ENCODE measurements at regions not wholly inside any gene's neighbourhood (a gene's known extent, or its start where the extent isn't known, plus 50 kb on each side); places are given as distances from the start of the nearest gene placed in this dataset.
A peak's percentile ranks its signal among the peaks of the same experiment; 100 is the strongest.
"Not testable (repeated sequence)": the region's sequence is repeated elsewhere in the genome, so short reads cannot be mapped to it uniquely, and the experiment has no call there.

DNA sequence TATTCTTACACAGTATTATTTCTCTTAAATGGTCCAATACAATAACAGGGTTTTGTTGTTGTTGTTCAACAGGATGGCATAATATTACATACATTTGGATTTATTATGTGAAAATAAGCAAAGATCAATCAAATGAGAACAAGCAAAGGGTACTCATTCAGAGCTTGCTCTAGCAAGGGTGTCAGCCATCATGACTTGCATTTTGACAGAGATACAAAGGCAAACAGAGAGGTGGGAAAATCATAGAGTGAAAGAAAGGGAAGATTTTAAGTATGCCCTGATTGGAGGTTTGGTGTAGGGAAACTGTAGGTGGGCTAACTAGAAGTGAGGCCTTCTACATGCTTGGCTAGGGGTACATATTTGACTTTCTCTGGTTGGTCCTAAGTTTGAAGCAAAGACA is 109.1 kb upstream of the BCHE start:
- Histone ChIP-seq H2AFZ (ENCODE audit: low read length) (peak overlapping the region; percentile 68), H3K4me2 (ENCODE audit: insufficient read depth, low read length, poor library complexity, severe bottlenecking) (no peak overlapping the region), H3K18ac (ENCODE audit: low read length) (no peak overlapping the region), H3K9ac (ENCODE audit: low read depth, low read length, poor library complexity) (no peak overlapping the region), H2BK120ac (ENCODE audit: low read depth, low read length) (no peak overlapping the region), H3K27ac (replicated peaks; ENCODE audit: low read length) (no peak overlapping the region), H3K4ac (ENCODE audit: low read length) (no peak overlapping the region), H3K79me1 (ENCODE audit: low read depth, low read length) (no peaks in the 10 kb centered on the region), H3K4me1 (ENCODE audit: control insufficient read depth in 2 of 2, insufficient read depth in 1 of 2, low read depth in 1 of 2, low read length in 2 of 2) (no peaks in the 10 kb centered on the region), H3K36me3 (replicated peaks in 1 of 2; ENCODE audit: control insufficient read depth in 2 of 2, insufficient read depth in 2 of 2, low read length in 2 of 2) (no peaks in the 10 kb centered on the region), H4K8ac (ENCODE audit: low read depth, low read length) (no peak overlapping the region), H2BK15ac (ENCODE audit: low read length) (no peak overlapping the region), H2BK12ac (ENCODE audit: low read length) (no peak overlapping the region), H3K4me3 (ENCODE audit: low read length in 2 of 2) (no peak overlapping the region), H3K23ac (ENCODE audit: low read depth, low read length, poor library complexity) (no peak overlapping the region), H3K9me3 (replicated peaks in 1 of 2; ENCODE audit: control insufficient read depth in 2 of 2, insufficient read depth in 1 of 2, low read depth in 1 of 2, low read length in 2 of 2) (no peaks in the 10 kb centered on the region), H3K27me3 (ENCODE audit: control insufficient read depth in 3 of 3, insufficient read depth in 3 of 3, low read depth in 1 of 3, low read length in 3 of 3) (no peaks in the 10 kb centered on the region), H3K14ac (ENCODE audit: low read length) (no peak overlapping the region), H2AK5ac (ENCODE audit: low read depth, low read length) (no peak overlapping the region), H4K91ac (ENCODE audit: low read depth, low read length, poor library complexity) (no peak overlapping the region), H2BK5ac (ENCODE audit: low read length) (no peak overlapping the region)
- DNase-seq (ENCODE audit: low spot score) = no peak

DNA sequence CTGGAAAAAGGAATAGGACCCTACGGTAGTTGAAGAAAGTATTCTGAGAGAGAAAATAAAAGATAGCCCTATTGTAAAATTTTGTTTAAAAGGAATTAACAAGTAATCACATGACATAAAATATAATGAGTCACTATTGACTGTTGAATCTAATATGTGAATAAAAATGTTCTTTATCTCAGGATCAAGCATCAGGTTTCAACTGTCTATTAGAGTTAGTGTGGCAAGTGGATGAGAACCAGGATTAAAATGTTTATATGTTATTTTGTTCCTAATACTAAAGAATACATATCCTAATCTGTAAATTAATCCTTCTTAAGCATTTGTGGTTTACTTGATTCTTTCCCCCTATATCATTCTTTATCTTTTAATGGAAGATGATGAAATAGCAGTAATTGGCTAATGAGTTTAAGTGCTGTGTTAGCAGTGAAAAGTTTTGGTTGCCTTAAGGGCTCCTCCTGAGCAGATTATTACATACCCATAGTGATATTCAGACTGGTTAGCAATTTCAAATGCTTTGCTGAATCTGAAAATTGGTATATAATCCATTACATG is 101.8 kb upstream of the BCHE start:
- Histone ChIP-seq H3K79me1 (ENCODE audit: low read depth, low read length) (no peaks in the 10 kb centered on the region), H3K4ac (ENCODE audit: low read length) (no peak overlapping the region), H2BK120ac (ENCODE audit: low read depth, low read length) (no peak overlapping the region), H3K27ac (replicated peaks; ENCODE audit: low read length) (no peak overlapping the region), H2AFZ (ENCODE audit: low read length) (no peak overlapping the region), H3K27me3 (ENCODE audit: control insufficient read depth in 3 of 3, insufficient read depth in 3 of 3, low read depth in 1 of 3, low read length in 3 of 3) (no peaks in the 10 kb centered on the region), H3K14ac (ENCODE audit: low read length) (no peak overlapping the region), H3K9ac (ENCODE audit: low read depth, low read length, poor library complexity) (no peak overlapping the region), H3K18ac (ENCODE audit: low read length) (no peak overlapping the region), H4K8ac (ENCODE audit: low read depth, low read length) (no peak overlapping the region), H3K4me1 (ENCODE audit: control insufficient read depth in 2 of 2, insufficient read depth in 1 of 2, low read depth in 1 of 2, low read length in 2 of 2) (no peaks in the 10 kb centered on the region), H2AK5ac (ENCODE audit: low read depth, low read length) (no peak overlapping the region), H4K91ac (ENCODE audit: low read depth, low read length, poor library complexity) (no peak overlapping the region), H3K9me3 (replicated peaks in 1 of 2; ENCODE audit: control insufficient read depth in 2 of 2, insufficient read depth in 1 of 2, low read depth in 1 of 2, low read length in 2 of 2) (no peaks in the 10 kb centered on the region), H3K4me2 (ENCODE audit: insufficient read depth, low read length, poor library complexity, severe bottlenecking) (no peak overlapping the region), H3K4me3 (ENCODE audit: low read length in 2 of 2) (no peak overlapping the region), H3K23ac (ENCODE audit: low read depth, low read length, poor library complexity) (no peak overlapping the region), H2BK15ac (ENCODE audit: low read length) (no peak overlapping the region), H3K36me3 (replicated peaks in 1 of 2; ENCODE audit: control insufficient read depth in 2 of 2, insufficient read depth in 2 of 2, low read length in 2 of 2) (no peaks in the 10 kb centered on the region), H2BK12ac (ENCODE audit: low read length) (no peak overlapping the region), H2BK5ac (ENCODE audit: low read length) (no peak overlapping the region)
- no CpG with 5 or more reads among the region's 1 CpG for WGBS, 2 donors (ENCODE audit: extremely low coverage in 2 of 2, insufficient read length in 2 of 2, insufficient replicate concordance in 1 of 2)
- DNase-seq (ENCODE audit: low spot score) = no peak

DNA sequence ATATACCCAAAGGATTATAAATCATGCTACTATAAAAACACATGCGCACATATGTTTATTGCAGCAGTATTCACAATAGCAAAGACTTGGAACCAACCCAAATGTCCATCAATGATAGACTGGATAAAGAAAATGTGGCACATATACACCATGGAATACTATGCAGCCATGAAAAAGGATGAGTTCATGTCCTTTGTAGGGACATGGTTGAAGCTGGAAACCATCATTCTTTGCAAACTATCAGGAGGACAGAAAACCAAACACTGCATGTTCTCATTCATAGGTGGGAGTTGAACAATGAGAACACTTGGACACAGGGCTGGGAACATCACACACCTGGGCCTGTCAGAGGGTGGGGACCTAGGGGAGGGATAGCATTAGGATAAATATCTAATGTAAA is 98.9 kb upstream of the BCHE start:
- not testable (repeated sequence) for H3K79me1 ChIP-seq (ENCODE audit: low read depth, low read length); H2BK15ac ChIP-seq (ENCODE audit: low read length); H3K14ac ChIP-seq (ENCODE audit: low read length); H3K9ac ChIP-seq (ENCODE audit: low read depth, low read length, poor library complexity); H3K9me3 ChIP-seq (replicated peaks in 1 of 2; ENCODE audit: control insufficient read depth in 2 of 2, insufficient read depth in 1 of 2, low read depth in 1 of 2, low read length in 2 of 2); H3K36me3 ChIP-seq (replicated peaks in 1 of 2; ENCODE audit: control insufficient read depth in 2 of 2, insufficient read depth in 2 of 2, low read length in 2 of 2); H2BK12ac ChIP-seq (ENCODE audit: low read length); H3K18ac ChIP-seq (ENCODE audit: low read length); H2AK5ac ChIP-seq (ENCODE audit: low read depth, low read length); H3K4me1 ChIP-seq (ENCODE audit: control insufficient read depth in 2 of 2, insufficient read depth in 1 of 2, low read depth in 1 of 2, low read length in 2 of 2); H4K8ac ChIP-seq (ENCODE audit: low read depth, low read length); H3K27me3 ChIP-seq (ENCODE audit: control insufficient read depth in 3 of 3, insufficient read depth in 3 of 3, low read depth in 1 of 3, low read length in 3 of 3); H2BK120ac ChIP-seq (ENCODE audit: low read depth, low read length); H3K4me3 ChIP-seq (ENCODE audit: low read length in 2 of 2); H3K27ac ChIP-seq (replicated peaks; ENCODE audit: low read length); H3K4me2 ChIP-seq (ENCODE audit: insufficient read depth, low read length, poor library complexity, severe bottlenecking); DNase-seq (ENCODE audit: low spot score); H3K23ac ChIP-seq (ENCODE audit: low read depth, low read length, poor library complexity); H3K4ac ChIP-seq (ENCODE audit: low read length); H4K91ac ChIP-seq (ENCODE audit: low read depth, low read length, poor library complexity); H2AFZ ChIP-seq (ENCODE audit: low read length); H2BK5ac ChIP-seq (ENCODE audit: low read length)
- no CpG with 5 or more reads among the region's 1 CpG for WGBS, 2 donors (ENCODE audit: extremely low coverage in 2 of 2, insufficient read length in 2 of 2, insufficient replicate concordance in 1 of 2)

DNA sequence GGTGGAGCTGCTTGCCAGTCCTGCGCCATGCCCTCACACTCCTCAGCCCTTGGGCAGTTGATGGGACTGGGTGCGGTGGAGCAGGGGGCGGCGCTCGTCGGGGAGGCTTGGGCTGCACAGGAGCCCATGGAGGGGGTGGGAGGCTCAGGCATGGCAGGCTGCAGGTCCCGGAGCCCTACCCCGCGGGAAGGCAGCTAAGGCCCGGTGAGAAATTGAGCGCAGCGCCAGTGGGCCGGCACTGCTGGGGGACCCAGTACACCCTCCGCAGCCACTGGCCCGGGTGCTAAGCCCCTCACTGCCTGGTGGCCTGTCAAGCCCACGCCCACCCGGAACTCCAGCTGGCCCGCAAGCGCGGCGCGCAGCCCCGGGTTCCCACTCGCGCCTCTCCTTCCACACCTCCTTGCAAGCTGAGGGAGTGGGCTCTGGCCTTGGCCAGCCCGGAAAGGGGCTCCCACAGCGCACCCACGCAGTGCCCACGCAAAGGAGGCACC is 87.1 kb upstream of the BCHE start:
- H2BK12ac ChIP-seq (ENCODE audit: low read length); H2AFZ ChIP-seq (ENCODE audit: low read length); H3K14ac ChIP-seq (ENCODE audit: low read length); H3K27me3 ChIP-seq (ENCODE audit: control insufficient read depth in 3 of 3, insufficient read depth in 3 of 3, low read depth in 1 of 3, low read length in 3 of 3); H3K36me3 ChIP-seq (replicated peaks in 1 of 2; ENCODE audit: control insufficient read depth in 2 of 2, insufficient read depth in 2 of 2, low read length in 2 of 2); H2AK5ac ChIP-seq (ENCODE audit: low read depth, low read length); H3K4me2 ChIP-seq (ENCODE audit: insufficient read depth, low read length, poor library complexity, severe bottlenecking); H3K9me3 ChIP-seq (replicated peaks in 1 of 2; ENCODE audit: control insufficient read depth in 2 of 2, insufficient read depth in 1 of 2, low read depth in 1 of 2, low read length in 2 of 2); H3K4me3 ChIP-seq (ENCODE audit: low read length in 2 of 2); H3K4ac ChIP-seq (ENCODE audit: low read length); H4K91ac ChIP-seq (ENCODE audit: low read depth, low read length, poor library complexity); H3K4me1 ChIP-seq (ENCODE audit: control insufficient read depth in 2 of 2, insufficient read depth in 1 of 2, low read depth in 1 of 2, low read length in 2 of 2); H2BK5ac ChIP-seq (ENCODE audit: low read length); H4K8ac ChIP-seq (ENCODE audit: low read depth, low read length); H2BK15ac ChIP-seq (ENCODE audit: low read length); H3K23ac ChIP-seq (ENCODE audit: low read depth, low read length, poor library complexity); H3K9ac ChIP-seq (ENCODE audit: low read depth, low read length, poor library complexity); H3K27ac ChIP-seq (replicated peaks; ENCODE audit: low read length); DNase-seq (ENCODE audit: low spot score); H2BK120ac ChIP-seq (ENCODE audit: low read depth, low read length); H3K18ac ChIP-seq (ENCODE audit: low read length); H3K79me1 ChIP-seq (ENCODE audit: low read depth, low read length): not testable (repeated sequence)
- no CpG with 5 or more reads among the region's 29 CpGs for WGBS, 2 donors (ENCODE audit: extremely low coverage in 2 of 2, insufficient read length in 2 of 2, insufficient replicate concordance in 1 of 2)
